Upper lobe of left lung (tissue), 6 donors: ENCODE measurements at regions not wholly inside any gene's neighbourhood (a gene's known extent, or its start where the extent isn't known, plus 50 kb on each side); places are given as distances from the start of the nearest gene placed in this dataset.

Source experiments
- ATAC-seq, 2 donors: fragments of 200-7000 bp; cut with Tn5 transposase; one replicate each; pipeline ENCODE4 v1.9.1; 2022; ENCODE audit warnings: mild to moderate bottlenecking in 2 of 2, moderate library complexity in 2 of 2; ENCODE audit not compliant: low FRiP score in 2 of 2
- DNase-seq, 2 donors: peaks; one replicate each; pipeline ENCODE4 v3.0.0-alpha.2; 2019 to 2020
- H3K27ac ChIP-seq, 4 donors: fragments of 200-600 bp; sonication (generic); one replicate each; pipeline ENCODE4 v1.5.1; 2016 to 2019
- H3K27me3 ChIP-seq, 4 donors: fragments of 200-600 bp; sonication (generic); one replicate each; pipeline ENCODE4 v1.5.1; 2017 to 2019
- H3K36me3 ChIP-seq, 4 donors: fragments of 200-600 bp; sonication (generic); one replicate each; pipeline ENCODE4 v1.5.1; 2016 to 2019
- H3K4me1 ChIP-seq, 4 donors: fragments of 200-600 bp; sonication (generic); one replicate each; pipeline ENCODE4 v1.5.1; 2018 to 2019
- H3K4me3 ChIP-seq, 4 donors: fragments of 200-600 bp; sonication (generic); one replicate each; pipeline ENCODE4 v1.5.1; 2017 to 2019; ENCODE audit warnings: mild to moderate bottlenecking in 2 of 4, moderate library complexity in 1 of 4
- H3K9me3 ChIP-seq, 4 donors: fragments of 200-600 bp; sonication (generic); one replicate each; pipeline ENCODE4 v1.5.1; 2018 to 2019
- EP300 ChIP-seq, 4 donors: sonication (generic); formaldehyde crosslinking; IDR thresholded peaks; one replicate each; pipeline ENCODE4 v1.5.1; 2017; ENCODE audit warnings: antibody characterized with exemption in 4 of 4, control low read depth in 2 of 4
- POLR2A ChIP-seq, 4 donors: fragments of 450-650 bp; IDR thresholded peaks; one replicate each; pipeline ENCODE4 v1.5.1; 2016 to 2017; ENCODE audit warnings: antibody characterized with exemption in 4 of 4, mild to moderate bottlenecking in 2 of 4
- POLR2AphosphoS5 ChIP-seq, 2 donors: sonication (generic); formaldehyde crosslinking; IDR thresholded peaks; one replicate each; pipeline ENCODE4 v1.5.1; 2017; ENCODE audit warnings: antibody characterized with exemption in 2 of 2
- WGBS, 2 donors: methylation state at CpG; one replicate each; pipeline ENCODE4 v1.1.5; 2017 to 2018; 5-methylcytosine and 5-hydroxymethylcytosine counted together
- TF ChIP-seq, protein P1 (sequence below), 6 experiments: fragments of 450-650 bp in 4 of 6; fragments of 200-600 bp in 2 of 6; sonication (generic) in 2 of 6; IDR thresholded peaks; one replicate each; pipeline ENCODE4 v1.5.1; 2016 to 2019; ENCODE audit warnings: antibody characterized with exemption in 6 of 6
- donor health status: DM: no; HTN: no; CAD: no; lungs with moderate emphysema.
- donor health status: DM: no; HTN: yes; CAD: no; lungs with severe emphysema.

- TF ChIP-seq POLR2AphosphoS5 (IDR thresholded peaks at IDR 0.05) (no peak), EP300 (IDR thresholded peaks at IDR 0.05) (no peak), POLR2A (IDR thresholded peaks at IDR 0.05) (no peak)
- TF ChIP-seq, protein P1, sequence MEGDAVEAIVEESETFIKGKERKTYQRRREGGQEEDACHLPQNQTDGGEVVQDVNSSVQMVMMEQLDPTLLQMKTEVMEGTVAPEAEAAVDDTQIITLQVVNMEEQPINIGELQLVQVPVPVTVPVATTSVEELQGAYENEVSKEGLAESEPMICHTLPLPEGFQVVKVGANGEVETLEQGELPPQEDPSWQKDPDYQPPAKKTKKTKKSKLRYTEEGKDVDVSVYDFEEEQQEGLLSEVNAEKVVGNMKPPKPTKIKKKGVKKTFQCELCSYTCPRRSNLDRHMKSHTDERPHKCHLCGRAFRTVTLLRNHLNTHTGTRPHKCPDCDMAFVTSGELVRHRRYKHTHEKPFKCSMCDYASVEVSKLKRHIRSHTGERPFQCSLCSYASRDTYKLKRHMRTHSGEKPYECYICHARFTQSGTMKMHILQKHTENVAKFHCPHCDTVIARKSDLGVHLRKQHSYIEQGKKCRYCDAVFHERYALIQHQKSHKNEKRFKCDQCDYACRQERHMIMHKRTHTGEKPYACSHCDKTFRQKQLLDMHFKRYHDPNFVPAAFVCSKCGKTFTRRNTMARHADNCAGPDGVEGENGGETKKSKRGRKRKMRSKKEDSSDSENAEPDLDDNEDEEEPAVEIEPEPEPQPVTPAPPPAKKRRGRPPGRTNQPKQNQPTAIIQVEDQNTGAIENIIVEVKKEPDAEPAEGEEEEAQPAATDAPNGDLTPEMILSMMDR (IDR thresholded peaks at IDR 0.05): no peak
- no peak for DNase-seq
- no peak overlapping the region for H3K27ac ChIP-seq
These were observed 72.9 kb upstream of the ANO1 start for GRCh38 chr11:70005107-70005818.

DNA sequence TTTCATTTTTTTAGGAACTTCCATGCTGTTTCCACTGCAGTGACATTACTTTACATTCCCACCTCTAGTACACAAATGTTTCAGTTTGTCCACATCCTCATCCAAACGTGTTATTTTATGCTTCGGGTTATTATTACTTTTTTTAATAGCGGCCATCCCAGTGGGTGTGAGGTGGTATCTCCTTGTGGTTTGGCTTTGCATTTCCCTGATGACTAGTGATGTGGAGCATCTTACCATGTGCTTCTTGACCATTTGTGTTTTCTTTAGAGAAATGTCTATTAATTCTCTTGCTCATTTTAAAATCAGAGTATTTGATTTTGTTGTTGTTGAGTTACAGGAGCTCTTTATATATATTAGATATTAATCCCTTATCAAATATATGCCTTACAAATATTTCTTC, 70.3 kb upstream of the ANO1 start:
- no peak overlapping the region for H3K4me3 ChIP-seq
- WGBS, 2 donors: 91 to 95% methylated on average over 3 of the region's 3 CpGs
- ATAC-seq (no peak), DNase-seq (no peak)
- TF ChIP-seq, protein P1 (IDR thresholded peaks at IDR 0.05): no peak
- TF ChIP-seq EP300 (IDR thresholded peaks at IDR 0.05): no peak
- TF ChIP-seq POLR2AphosphoS5 (IDR thresholded peaks at IDR 0.05): no peak
- no peak for TF ChIP-seq POLR2A (IDR thresholded peaks at IDR 0.05)
- no peaks in the 10 kb centered on the region for H3K27me3 ChIP-seq
- no peak overlapping the region for H3K27ac ChIP-seq
- H3K36me3 ChIP-seq: no peaks in the 10 kb centered on the region
- no peaks in the 10 kb centered on the region for H3K9me3 ChIP-seq
- peaks cover 0 to 8% (median 3%) of the 10 kb centered on the region in 4 donors for H3K4me1 ChIP-seq

More at GRCh38 chr11:70005107-70005818, 72.9 kb upstream of the ANO1 start:
- WGBS, 2 donors: 44 to 45% methylated on average over 6 of the region's 6 CpGs
- peaks cover 0 to 8% (median 4%) of the 10 kb centered on the region in 4 donors for H3K4me1 ChIP-seq
- H3K36me3 ChIP-seq: no peaks in the 10 kb centered on the region
- peak in 1 of 2 donors; percentile 45 for ATAC-seq
- no peak overlapping the region for H3K4me3 ChIP-seq
- H3K9me3 ChIP-seq: no peaks in the 10 kb centered on the region
- H3K27me3 ChIP-seq: no peaks in the 10 kb centered on the region

GRCh38 chr11:70010774-70011173, 67.3 kb upstream of the ANO1 start:
- Histone ChIP-seq H3K27ac (no peak overlapping the region), H3K36me3 (no peaks in the 10 kb centered on the region), H3K4me1 (peaks cover 0 to 5% (median 3%) of the 10 kb centered on the region in 4 donors), H3K4me3 (no peak overlapping the region), H3K9me3 (no peaks in the 10 kb centered on the region), H3K27me3 (no peaks in the 10 kb centered on the region)
- DNase-seq: no peak
- TF ChIP-seq, protein P1 (IDR thresholded peaks at IDR 0.05): no peak
- no peak for TF ChIP-seq EP300 (IDR thresholded peaks at IDR 0.05)
- no peak for TF ChIP-seq POLR2A (IDR thresholded peaks at IDR 0.05)
- no peak for TF ChIP-seq POLR2AphosphoS5 (IDR thresholded peaks at IDR 0.05)
- 86 to 88% methylated on average over 1 of the region's 1 CpG for WGBS, 2 donors
- peak in 1 of 2 donors; percentile 37 for ATAC-seq

- no peaks in the 10 kb centered on the region for H3K36me3 ChIP-seq
- TF ChIP-seq POLR2A (IDR thresholded peaks at IDR 0.05): no peak
- no peaks in the 10 kb centered on the region for H3K9me3 ChIP-seq
- 68 to 71% methylated on average over 2 of the region's 2 CpGs for WGBS, 2 donors
- no peaks in the 10 kb centered on the region for H3K4me1 ChIP-seq
- ATAC-seq: no peak
- no peak overlapping the region for H3K4me3 ChIP-seq
- DNase-seq: no peak
- H3K27me3 ChIP-seq: no peaks in the 10 kb centered on the region
- no peak overlapping the region for H3K27ac ChIP-seq
These were observed 65.9 kb upstream of the ANO1 start for GRCh38 chr11:70012134-70012733.

- Histone ChIP-seq H3K27ac (no peak overlapping the region), H3K4me3 (no peak overlapping the region), H3K9me3 (no peaks in the 10 kb centered on the region), H3K36me3 (no peaks in the 10 kb centered on the region), H3K4me1 (no peaks in the 10 kb centered on the region), H3K27me3 (no peaks in the 10 kb centered on the region)
- DNase-seq: peak in 1 of 2 donors; percentile 27
- 85 to 87% methylated on average over 11 of the region's 11 CpGs for WGBS, 2 donors
- no peak for ATAC-seq
- TF ChIP-seq POLR2AphosphoS5 (IDR thresholded peaks at IDR 0.05) (no peak), POLR2A (IDR thresholded peaks at IDR 0.05) (no peak), EP300 (IDR thresholded peaks at IDR 0.05) (no peak)
- TF ChIP-seq, protein P1 (IDR thresholded peaks at IDR 0.05): no peak
These were observed 63.8 kb upstream of the ANO1 start for GRCh38 chr11:70014291-70014690.
